ENCODE measurements at regions not wholly inside any gene's neighbourhood (a gene's known extent, or its start where the extent isn't known, plus 50 kb on each side); places are given as distances from the start of the nearest gene placed in this dataset.

- Histone ChIP-seq H3K9ac (ENCODE audit: low read depth, low read length) (no peak overlapping the region), H3K27me3 (ENCODE audit: insufficient read depth, low read length) (no peaks in the 10 kb centered on the region), H3K27ac (ENCODE audit: low read length) (no peak overlapping the region), H3K9me3 (ENCODE audit: insufficient read depth, low read depth, low read length) (peaks cover under 1% of the 10 kb centered on the region; the same call in 1 of the 2 replicates), H3K4me3 (ENCODE audit: low read length) (no peak overlapping the region), H3K36me3 (ENCODE audit: insufficient read depth, low read depth, low read length) (no peaks in the 10 kb centered on the region), H3K4me1 (ENCODE audit: insufficient read depth, low read length) (peaks cover 13% of the 10 kb centered on the region)
These were observed 232.3 kb upstream of the CHAC2 start for GRCh38 chr2:53535234-53535840.

DNA sequence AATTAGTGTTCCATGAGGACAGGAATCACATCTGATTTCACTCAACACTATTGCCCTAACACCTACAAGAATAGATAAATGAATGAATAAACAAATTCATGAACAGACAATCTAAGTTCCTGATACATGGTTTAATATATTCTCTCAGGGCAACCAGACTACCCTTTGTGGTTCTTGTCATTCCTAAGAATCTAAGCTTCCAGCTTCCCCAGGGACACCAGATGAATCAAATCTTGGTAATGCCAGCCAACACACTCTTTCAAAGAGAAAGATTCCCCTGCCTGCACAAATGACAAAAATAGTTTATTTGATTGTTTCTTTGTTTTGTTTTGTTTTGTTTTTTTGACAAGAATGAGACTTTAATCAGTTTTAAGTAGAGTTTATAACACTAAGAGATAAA, 237.5 kb upstream of the CHAC2 start:
- Histone ChIP-seq H3K9me3 (ENCODE audit: insufficient read depth, low read depth, low read length) (peaks cover 5% of the 10 kb centered on the region; the same call in 1 of the 2 replicates), H3K4me3 (ENCODE audit: low read length) (no peak overlapping the region), H3K27ac (ENCODE audit: low read length) (no peak overlapping the region), H3K4me1 (ENCODE audit: insufficient read depth, low read length) (no peaks in the 10 kb centered on the region), H3K27me3 (ENCODE audit: insufficient read depth, low read length) (no peaks in the 10 kb centered on the region), H3K9ac (ENCODE audit: low read depth, low read length) (no peak overlapping the region), H3K36me3 (ENCODE audit: insufficient read depth, low read depth, low read length) (no peaks in the 10 kb centered on the region)

- peaks cover 5% of the 10 kb centered on the region; the same call in 1 of the 2 replicates for H3K9me3 ChIP-seq (ENCODE audit: insufficient read depth, low read depth, low read length)
- no peaks in the 10 kb centered on the region for H3K27me3 ChIP-seq (ENCODE audit: insufficient read depth, low read length)
- H3K27ac ChIP-seq (ENCODE audit: low read length): no peak overlapping the region
- no peaks in the 10 kb centered on the region for H3K36me3 ChIP-seq (ENCODE audit: insufficient read depth, low read depth, low read length)
- no peak overlapping the region for H3K4me3 ChIP-seq (ENCODE audit: low read length)
- H3K9ac ChIP-seq (ENCODE audit: low read depth, low read length): no peak overlapping the region
- no peaks in the 10 kb centered on the region for H3K4me1 ChIP-seq (ENCODE audit: insufficient read depth, low read length)
These were observed 240.5 kb upstream of the CHAC2 start for GRCh38 chr2:53527056-53527455.

GRCh38 chr2:53519918-53520841, 247.4 kb upstream of the CHAC2 start:
- Histone ChIP-seq H3K36me3 (ENCODE audit: insufficient read depth, low read depth, low read length) (no peaks in the 10 kb centered on the region), H3K27ac (ENCODE audit: low read length) (no peak overlapping the region), H3K4me3 (ENCODE audit: low read length) (no peak overlapping the region), H3K4me1 (ENCODE audit: insufficient read depth, low read length) (peaks cover 7% of the 10 kb centered on the region; the same call in 1 of the 2 replicates), H3K9ac (ENCODE audit: low read depth, low read length) (no peak overlapping the region), H3K9me3 (ENCODE audit: insufficient read depth, low read depth, low read length) (no peaks in the 10 kb centered on the region), H3K27me3 (ENCODE audit: insufficient read depth, low read length) (no peaks in the 10 kb centered on the region)

DNA sequence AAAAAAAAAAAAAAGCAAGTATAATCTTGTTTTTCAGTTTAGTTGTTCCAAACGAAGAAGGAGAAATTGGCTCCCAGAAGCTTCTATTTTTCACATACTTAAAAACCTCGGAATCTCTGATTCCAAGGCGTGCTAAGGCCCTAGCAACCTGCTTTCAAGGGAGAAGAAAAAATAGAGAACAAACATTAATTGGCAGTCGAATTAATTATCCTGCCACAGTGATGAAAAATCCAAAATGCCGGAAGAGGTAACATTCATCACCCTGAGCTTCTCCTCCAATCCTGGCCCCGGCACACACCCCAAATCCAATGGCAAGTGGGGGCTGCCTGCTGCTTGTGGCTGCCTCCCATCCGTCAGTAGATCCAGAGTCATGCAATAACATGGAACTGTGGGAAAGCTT, 250.2 kb upstream of the CHAC2 start:
- no peaks in the 10 kb centered on the region for H3K27me3 ChIP-seq (ENCODE audit: insufficient read depth, low read length)
- no peaks in the 10 kb centered on the region for H3K36me3 ChIP-seq (ENCODE audit: insufficient read depth, low read depth, low read length)
- no peak overlapping the region for H3K4me3 ChIP-seq (ENCODE audit: low read length)
- no peak overlapping the region for H3K9ac ChIP-seq (ENCODE audit: low read depth, low read length)
- no peak overlapping the region for H3K27ac ChIP-seq (ENCODE audit: low read length)
- peaks cover 7% of the 10 kb centered on the region; the same call in 1 of the 2 replicates for H3K4me1 ChIP-seq (ENCODE audit: insufficient read depth, low read length)
- H3K9me3 ChIP-seq (ENCODE audit: insufficient read depth, low read depth, low read length): no peaks in the 10 kb centered on the region

GRCh38 chr2:53516650-53517049, 251.0 kb upstream of the CHAC2 start:
- H3K9me3 ChIP-seq (ENCODE audit: insufficient read depth, low read depth, low read length): no peaks in the 10 kb centered on the region
- H3K36me3 ChIP-seq (ENCODE audit: insufficient read depth, low read depth, low read length): no peaks in the 10 kb centered on the region
- H3K27me3 ChIP-seq (ENCODE audit: insufficient read depth, low read length): no peaks in the 10 kb centered on the region
- H3K9ac ChIP-seq (ENCODE audit: low read depth, low read length): no peak overlapping the region
- H3K4me1 ChIP-seq (ENCODE audit: insufficient read depth, low read length): peaks cover 7% of the 10 kb centered on the region; the same call in 1 of the 2 replicates
- no peak overlapping the region for H3K4me3 ChIP-seq (ENCODE audit: low read length)
- no peak overlapping the region for H3K27ac ChIP-seq (ENCODE audit: low read length)

DNA sequence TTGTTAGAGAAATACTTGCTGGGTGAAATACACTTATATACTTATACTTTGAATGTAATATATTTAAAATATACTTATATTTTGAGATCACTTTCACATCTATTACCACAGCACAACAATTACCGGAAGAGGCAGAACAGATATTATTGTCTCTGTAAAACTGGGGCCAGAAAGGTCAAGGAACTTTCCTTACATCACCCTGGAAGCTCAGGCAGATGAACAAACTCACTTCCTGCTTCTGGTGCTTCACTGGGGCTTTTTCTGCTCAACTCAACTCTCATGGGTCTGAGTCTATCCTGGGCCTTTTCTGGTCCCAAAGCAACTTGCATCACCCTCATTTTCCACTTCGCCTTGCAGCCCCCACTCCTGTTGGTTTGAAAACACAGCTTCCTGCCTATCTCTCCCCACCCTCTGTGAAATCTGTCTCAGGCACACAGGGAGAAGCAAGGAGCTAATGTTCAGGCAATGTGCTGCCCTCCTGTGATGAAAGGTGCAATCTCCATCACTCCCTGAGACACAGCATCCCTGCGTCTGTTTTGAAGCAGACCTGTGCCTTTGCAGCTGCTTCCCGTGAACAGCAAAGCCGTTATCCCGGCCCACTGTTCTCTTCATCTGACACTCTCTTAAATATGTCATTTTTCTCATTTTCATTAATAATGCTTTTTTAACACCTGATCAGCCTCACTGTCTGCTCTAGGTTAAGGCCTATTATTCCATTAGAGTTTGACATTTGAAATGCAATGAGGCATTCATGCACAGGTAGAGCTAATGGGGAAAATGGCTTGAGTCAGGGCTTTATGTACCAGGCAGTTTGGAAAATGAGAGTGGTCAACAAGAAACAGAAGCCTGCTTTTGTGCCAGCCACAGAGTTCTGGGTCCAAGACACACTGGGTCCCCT, 251.9 kb upstream of the CHAC2 start:
- no peaks in the 10 kb centered on the region for H3K36me3 ChIP-seq (ENCODE audit: insufficient read depth, low read depth, low read length)
- no peak overlapping the region for H3K9ac ChIP-seq (ENCODE audit: low read depth, low read length)
- no peaks in the 10 kb centered on the region for H3K27me3 ChIP-seq (ENCODE audit: insufficient read depth, low read length)
- H3K27ac ChIP-seq (ENCODE audit: low read length): no peak overlapping the region
- no peaks in the 10 kb centered on the region for H3K9me3 ChIP-seq (ENCODE audit: insufficient read depth, low read depth, low read length)
- H3K4me3 ChIP-seq (ENCODE audit: low read length): no peak overlapping the region
- H3K4me1 ChIP-seq (ENCODE audit: insufficient read depth, low read length): peaks cover 7% of the 10 kb centered on the region; the same call in 1 of the 2 replicates

DNA sequence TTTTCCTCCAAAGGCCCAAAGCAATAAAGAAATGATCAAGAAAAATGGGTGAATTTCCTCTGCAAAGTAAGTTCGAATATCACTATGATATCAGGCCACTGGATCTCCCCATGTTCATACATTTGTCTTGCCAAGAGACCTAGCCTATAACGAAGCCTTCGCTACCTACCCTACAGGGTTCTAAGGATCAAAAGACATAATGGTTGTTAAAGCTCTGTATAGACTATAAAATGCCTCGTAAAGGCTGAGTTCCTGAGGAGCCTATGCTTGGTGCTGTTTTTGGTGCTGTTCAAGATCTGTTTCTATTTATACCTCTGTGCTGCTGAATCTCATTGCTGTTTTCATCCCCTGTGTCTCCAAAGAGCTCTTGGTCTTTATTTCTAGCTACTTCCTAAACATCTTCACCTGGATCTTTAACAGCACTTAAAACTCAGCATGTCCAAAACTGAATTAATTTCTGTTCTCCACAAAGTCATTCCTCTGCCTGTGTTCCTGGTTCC, 254.4 kb upstream of the CHAC2 start:
- Histone ChIP-seq H3K4me3 (ENCODE audit: low read length) (no peak overlapping the region), H3K9ac (ENCODE audit: low read depth, low read length) (no peak overlapping the region), H3K27me3 (ENCODE audit: insufficient read depth, low read length) (no peaks in the 10 kb centered on the region), H3K4me1 (ENCODE audit: insufficient read depth, low read length) (peaks cover 9% of the 10 kb centered on the region), H3K36me3 (ENCODE audit: insufficient read depth, low read depth, low read length) (no peaks in the 10 kb centered on the region), H3K9me3 (ENCODE audit: insufficient read depth, low read depth, low read length) (no peaks in the 10 kb centered on the region), H3K27ac (ENCODE audit: low read length) (no peak overlapping the region)

DNA sequence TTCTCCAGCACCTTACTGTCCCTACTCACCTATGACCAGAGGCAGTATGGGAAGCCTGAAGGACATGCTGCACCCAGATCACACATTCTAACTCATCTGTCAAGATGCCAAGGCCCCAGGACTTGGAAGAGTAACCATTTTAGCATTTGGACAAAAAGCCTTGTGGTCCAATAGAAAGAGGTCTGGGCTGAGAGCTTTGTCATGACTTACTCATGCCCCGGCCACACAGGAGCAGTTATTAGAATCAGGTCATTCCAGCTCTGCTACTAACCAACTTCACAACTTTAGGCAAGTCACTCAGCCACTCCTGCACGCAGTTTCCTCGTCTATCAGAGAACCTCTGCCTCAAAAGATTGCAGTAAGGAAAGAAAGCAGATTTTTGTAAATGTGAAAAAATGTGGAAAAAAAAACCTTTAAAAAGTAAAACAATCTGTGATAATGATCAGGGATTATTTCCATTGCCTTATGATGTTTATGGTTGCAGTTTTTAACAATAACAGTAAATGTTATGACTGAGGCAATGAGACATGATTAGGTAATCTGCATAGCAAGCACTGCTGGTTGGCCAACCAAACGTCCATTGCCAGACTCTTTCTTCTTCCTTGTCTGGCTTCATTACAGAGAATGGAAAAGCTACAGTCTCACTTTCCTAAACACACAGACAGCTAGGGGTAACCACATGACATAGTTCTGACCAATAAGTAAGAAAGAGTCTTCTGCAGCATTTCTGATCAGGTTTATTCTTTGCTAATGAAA, 255.4 kb upstream of the CHAC2 start:
- no peak overlapping the region for H3K27ac ChIP-seq (ENCODE audit: low read length)

DNA sequence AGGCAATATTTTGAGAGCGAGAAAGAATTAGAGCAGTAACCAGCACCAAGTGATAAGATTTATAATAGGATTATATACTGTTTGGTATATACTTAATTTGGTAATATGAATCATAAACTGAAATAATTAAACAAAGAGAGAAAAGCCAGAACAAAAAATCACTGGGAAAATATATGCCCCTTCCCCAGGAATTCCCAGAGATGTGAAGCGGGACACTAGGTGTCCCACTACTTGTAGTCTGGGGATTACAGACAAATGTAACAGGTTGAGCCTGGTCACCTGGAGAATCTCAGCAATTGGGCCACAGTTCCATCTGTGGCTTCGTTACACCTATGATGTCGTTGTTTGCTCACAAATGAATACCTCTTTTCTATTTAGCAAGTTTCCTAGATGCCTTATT, 256.1 kb upstream of the CHAC2 start:
- H3K27me3 ChIP-seq (ENCODE audit: insufficient read depth, low read length): no peaks in the 10 kb centered on the region
- H3K9ac ChIP-seq (ENCODE audit: low read depth, low read length): no peak overlapping the region
- no peak overlapping the region for H3K27ac ChIP-seq (ENCODE audit: low read length)
- no peaks in the 10 kb centered on the region for H3K9me3 ChIP-seq (ENCODE audit: insufficient read depth, low read depth, low read length)
- no peaks in the 10 kb centered on the region for H3K36me3 ChIP-seq (ENCODE audit: insufficient read depth, low read depth, low read length)
- H3K4me3 ChIP-seq (ENCODE audit: low read length): no peak overlapping the region
- peaks cover 9% of the 10 kb centered on the region for H3K4me1 ChIP-seq (ENCODE audit: insufficient read depth, low read length)

More for the DNA sequence above, 255.4 kb upstream of the CHAC2 start:
- H3K9me3 ChIP-seq (ENCODE audit: insufficient read depth, low read depth, low read length): no peaks in the 10 kb centered on the region
- H3K4me1 ChIP-seq (ENCODE audit: insufficient read depth, low read length): peaks cover 9% of the 10 kb centered on the region
- H3K4me3 ChIP-seq (ENCODE audit: low read length): no peak overlapping the region
- no peaks in the 10 kb centered on the region for H3K27me3 ChIP-seq (ENCODE audit: insufficient read depth, low read length)
- H3K36me3 ChIP-seq (ENCODE audit: insufficient read depth, low read depth, low read length): no peaks in the 10 kb centered on the region
- H3K9ac ChIP-seq (ENCODE audit: low read depth, low read length): no peak overlapping the region

DNA sequence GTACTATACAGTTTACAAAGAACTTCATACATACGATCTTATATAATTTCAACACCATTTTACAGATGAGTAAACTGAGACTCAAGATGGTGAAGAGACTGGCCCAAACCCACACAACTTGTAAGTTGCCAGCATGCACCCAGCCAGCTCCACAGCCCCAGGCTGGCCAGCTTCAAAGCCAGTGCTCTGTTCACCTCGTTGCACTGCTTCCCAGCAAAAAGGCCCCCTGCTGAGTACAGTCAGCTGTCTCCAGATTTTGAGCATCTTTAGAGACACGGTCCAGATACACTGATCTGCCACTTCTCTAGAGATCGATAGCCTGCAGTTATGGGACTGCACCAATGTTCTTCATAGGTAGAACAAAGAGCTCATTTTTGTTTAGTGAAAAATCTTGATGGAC, 257.2 kb upstream of the CHAC2 start:
- Histone ChIP-seq H3K27me3 (ENCODE audit: insufficient read depth, low read length) (no peaks in the 10 kb centered on the region), H3K9me3 (ENCODE audit: insufficient read depth, low read depth, low read length) (no peaks in the 10 kb centered on the region)

More for the DNA sequence above, 257.2 kb upstream of the CHAC2 start:
- H3K9ac ChIP-seq (ENCODE audit: low read depth, low read length): no peak overlapping the region
- peaks cover 9% of the 10 kb centered on the region for H3K4me1 ChIP-seq (ENCODE audit: insufficient read depth, low read length)
- H3K36me3 ChIP-seq (ENCODE audit: insufficient read depth, low read depth, low read length): no peaks in the 10 kb centered on the region
- no peak overlapping the region for H3K27ac ChIP-seq (ENCODE audit: low read length)
- no peak overlapping the region for H3K4me3 ChIP-seq (ENCODE audit: low read length)
